SK-N-SH (cell line): ENCODE measurements at regions not wholly inside any gene's neighbourhood (a gene's known extent, or its start where the extent isn't known, plus 50 kb on each side); places are given as distances from the start of the nearest gene placed in this dataset.

ENCODE experiments used
- CTCF ChIA-PET: fragments of 300-600, 350-600 bp; formaldehyde crosslinking; extraction: SDS; loops from one replicate; lab custom pipeline; 2021; lab: Yijun Ruan, JAX
- POLR2A ChIA-PET: fragments of 350-600 bp; sonication (Branson Sonifier 250); formaldehyde crosslinking; extraction: SDS; loops from one replicate; lab custom pipeline; 2020; ENCODE audit warnings: antibody characterized with exemption, inconsistent platforms; lab: Yijun Ruan, JAX
- DNase-seq: peaks from one replicate; pipeline ENCODE4 v3.0.0; 2012
- H2AFZ ChIP-seq: fragments of 200-600 bp; sonication (generic); 2 replicates; pipeline ENCODE4 v1.8.1; 2016; ENCODE audit warnings: antibody characterized with exemption, mild to moderate bottlenecking, low read depth
- H3F3A ChIP-seq: fragments of 200-600 bp; sonication (generic); replicated peaks from 2 replicates; pipeline ENCODE3; 2016; ENCODE audit warnings: antibody characterized with exemption, mild to moderate bottlenecking; ENCODE audit not compliant: insufficient read depth
- H3K27ac ChIP-seq, 2 experiments: fragments of 200-500 bp in 1 of 2; fragments of 200-600 bp in 1 of 2; sonication (Bioruptor generic) in 1 of 2; sonication (generic), shearing (Covaris generic) in 1 of 2; 2 replicates each; pipeline versions ENCODE4 v1.5.1 to v1.6.1; 2014 to 2016; ENCODE audit warnings: low read depth in 2 of 2, inconsistent platforms in 1 of 2, low read length in 1 of 2, mild to moderate bottlenecking in 1 of 2, mixed read lengths in 1 of 2
- H3K27me3 ChIP-seq: fragments of 200-600 bp; sonication (generic), shearing (Covaris generic); 2 replicates; pipeline ENCODE4 v1.6.1; 2016; ENCODE audit warnings: mixed run types; ENCODE audit not compliant: insufficient read depth
- H3K36me3 ChIP-seq, 2 experiments: fragments of 200-500 bp in 1 of 2; fragments of 200-600 bp in 1 of 2; sonication (Bioruptor generic) in 1 of 2; sonication (generic) in 1 of 2; replicated peaks in 1 of 2; 2 replicates each; pipeline versions ENCODE3 to v1.5.1; 2014 to 2016; ENCODE audit warnings: low read length in 1 of 2, mild to moderate bottlenecking in 1 of 2; ENCODE audit not compliant: insufficient read depth in 2 of 2, control insufficient read depth in 1 of 2
- H3K4me1 ChIP-seq, 2 experiments: fragments of 200-500 bp in 1 of 2; fragments of 200-600 bp in 1 of 2; sonication (Bioruptor generic) in 1 of 2; sonication (generic), shearing (Covaris generic) in 1 of 2; 2 replicates each; pipeline versions ENCODE4 v1.5.1 to v1.6.1; 2014 to 2016; ENCODE audit warnings: low read depth in 1 of 2, low read length in 1 of 2, mixed run types in 1 of 2; ENCODE audit not compliant: insufficient read depth in 2 of 2, control insufficient read depth in 1 of 2
- H3K4me2 ChIP-seq: fragments of 200-600 bp; sonication (generic), shearing (Covaris generic); 2 replicates; pipeline ENCODE4 v1.6.1; 2017; ENCODE audit warnings: mixed run types
- H3K4me3 ChIP-seq, 2 experiments: fragments of 200-500 bp in 1 of 2; fragments of 200-600 bp in 1 of 2; sonication (Bioruptor generic) in 1 of 2; sonication (generic), shearing (Covaris generic) in 1 of 2; 2 replicates each; pipeline versions ENCODE4 v1.5.1 to v1.8.1; 2014 to 2016; ENCODE audit warnings: low read depth in 2 of 2, inconsistent platforms in 1 of 2, low read length in 1 of 2, mild to moderate bottlenecking in 1 of 2, mixed read lengths in 1 of 2, moderate library complexity in 1 of 2
- H3K79me2 ChIP-seq: fragments of 200-600 bp; sonication (generic); 2 replicates; pipeline ENCODE4 v1.8.1; 2017; ENCODE audit warnings: mild to moderate bottlenecking; ENCODE audit not compliant: insufficient read depth
- H3K9ac ChIP-seq: fragments of 200-600 bp; sonication (generic); 2 replicates; pipeline ENCODE4 v1.6.1; 2017; ENCODE audit warnings: mixed run types
- H3K9me2 ChIP-seq: fragments of 200-600 bp; sonication (generic); 2 replicates; pipeline ENCODE4 v1.6.1; 2017; ENCODE audit warnings: mixed run types
- H3K9me3 ChIP-seq: fragments of 200-600 bp; sonication (generic); 2 replicates; pipeline ENCODE4 v1.6.1; 2017; ENCODE audit warnings: mixed run types, mild to moderate bottlenecking, moderate library complexity
- H4K20me1 ChIP-seq: fragments of 200-600 bp; sonication (generic); 2 replicates; pipeline ENCODE4 v1.6.1; 2017; ENCODE audit warnings: mild to moderate bottlenecking, mixed run types; ENCODE audit not compliant: insufficient read depth
- CHD2 ChIP-seq: fragments of 150-350 bp; IDR thresholded peaks from 2 replicates; pipeline ENCODE4 v1.6.1; 2018; ENCODE audit warnings: low read length; ENCODE audit not compliant: partially characterized antibody
- CTCF ChIP-seq: fragments of 200-600 bp; sonication (generic); IDR thresholded peaks from 2 replicates; pipeline ENCODE4 v1.6.1; 2017; ENCODE audit warnings: antibody characterized with exemption, mild to moderate bottlenecking, moderate library complexity
- EP300 ChIP-seq, 2 experiments: IDR thresholded peaks; 2 replicates each; pipeline versions ENCODE4 v1.4.0 to v1.6.1; 2012; ENCODE audit warnings: borderline replicate concordance in 1 of 2, low read depth in 1 of 2, low read length in 1 of 2
- EZH2phosphoT487 ChIP-seq: fragments of 200-600 bp; sonication (generic); IDR thresholded peaks from 2 replicates; pipeline ENCODE4 v1.6.1; 2017; ENCODE audit warnings: low read depth, mixed run types, mild to moderate bottlenecking, antibody characterized with exemption, moderate library complexity, borderline replicate concordance
- FOSL2 ChIP-seq: IDR thresholded peaks from 2 replicates; pipeline ENCODE4 v1.4.0; 2012; ENCODE audit warnings: low read depth, mild to moderate bottlenecking, moderate library complexity, borderline replicate concordance
- FOXJ3 ChIP-seq: sonication (generic); formaldehyde crosslinking; IDR thresholded peaks from 2 replicates; pipeline ENCODE4 v1.5.1; 2020; ENCODE audit warnings: mild to moderate bottlenecking, missing genetic modification reagents
- FOXM1 ChIP-seq: IDR thresholded peaks from 2 replicates; pipeline ENCODE4 v1.4.0; 2012; ENCODE audit warnings: low read depth, mild to moderate bottlenecking
- MEF2A ChIP-seq: IDR thresholded peaks from 2 replicates; pipeline ENCODE4 v1.4.0; 2012; ENCODE audit warnings: low read depth, borderline replicate concordance
- MXI1 ChIP-seq: IDR thresholded peaks from 2 replicates; pipeline ENCODE4 v1.6.1; 2012; ENCODE audit warnings: mild to moderate bottlenecking, low read depth, low read length, improper control_type of control experiment
- NRF1 ChIP-seq: IDR thresholded peaks from 2 replicates; pipeline ENCODE4 v1.6.1; 2012; ENCODE audit warnings: low read depth, mild to moderate bottlenecking, low read length
- RCOR1 ChIP-seq: fragments of 150-350 bp; IDR thresholded peaks from 2 replicates; pipeline ENCODE4 v1.6.1; 2017; ENCODE audit warnings: antibody characterized with exemption, low read length
- RFX5 ChIP-seq: IDR thresholded peaks from 2 replicates; pipeline ENCODE4 v1.6.1; 2012; ENCODE audit warnings: mild to moderate bottlenecking, improper control_type of control experiment, low read length
- RXRA ChIP-seq: IDR thresholded peaks from 2 replicates; pipeline ENCODE4 v1.4.0; 2012; ENCODE audit warnings: low read depth, mild to moderate bottlenecking, borderline replicate concordance
- TAF1 ChIP-seq: IDR thresholded peaks from 2 replicates; pipeline ENCODE4 v1.6.1; 2012; ENCODE audit warnings: low read depth, mild to moderate bottlenecking, low read length, moderate library complexity, borderline replicate concordance
- YY1 ChIP-seq: IDR thresholded peaks from 2 replicates; pipeline ENCODE4 v1.4.0; 2012; ENCODE audit warnings: low read depth, mild to moderate bottlenecking
- WGBS: methylation state at CpG from one replicate; pipeline ENCODE4 v1.1.6; 2017; ENCODE audit warnings: low lambda C conversion rate; 5-methylcytosine and 5-hydroxymethylcytosine counted together
- TF ChIP-seq, protein P1 (sequence below): IDR thresholded peaks from 2 replicates; pipeline ENCODE4 v1.4.0; 2012; ENCODE audit warnings: low read depth
- TF ChIP-seq, protein P2 (sequence below): fragments of 150-350 bp; IDR thresholded peaks from 2 replicates; pipeline ENCODE4 v1.6.1; 2017; ENCODE audit warnings: antibody characterized with exemption, low read length, low read depth, borderline replicate concordance
- TF ChIP-seq, protein P3 (sequence below): IDR thresholded peaks from 2 replicates; pipeline ENCODE4 v1.6.1; 2012; ENCODE audit warnings: mild to moderate bottlenecking, low read depth, low read length, moderate library complexity
- TF ChIP-seq, protein P4 (sequence below): IDR thresholded peaks from 2 replicates; pipeline ENCODE4 v1.4.0; 2012; ENCODE audit warnings: low read depth, borderline replicate concordance
- TF ChIP-seq, protein P5 (sequence below): IDR thresholded peaks from 2 replicates; pipeline ENCODE4 v1.4.0; 2012; ENCODE audit warnings: low read depth, borderline replicate concordance

DNA sequence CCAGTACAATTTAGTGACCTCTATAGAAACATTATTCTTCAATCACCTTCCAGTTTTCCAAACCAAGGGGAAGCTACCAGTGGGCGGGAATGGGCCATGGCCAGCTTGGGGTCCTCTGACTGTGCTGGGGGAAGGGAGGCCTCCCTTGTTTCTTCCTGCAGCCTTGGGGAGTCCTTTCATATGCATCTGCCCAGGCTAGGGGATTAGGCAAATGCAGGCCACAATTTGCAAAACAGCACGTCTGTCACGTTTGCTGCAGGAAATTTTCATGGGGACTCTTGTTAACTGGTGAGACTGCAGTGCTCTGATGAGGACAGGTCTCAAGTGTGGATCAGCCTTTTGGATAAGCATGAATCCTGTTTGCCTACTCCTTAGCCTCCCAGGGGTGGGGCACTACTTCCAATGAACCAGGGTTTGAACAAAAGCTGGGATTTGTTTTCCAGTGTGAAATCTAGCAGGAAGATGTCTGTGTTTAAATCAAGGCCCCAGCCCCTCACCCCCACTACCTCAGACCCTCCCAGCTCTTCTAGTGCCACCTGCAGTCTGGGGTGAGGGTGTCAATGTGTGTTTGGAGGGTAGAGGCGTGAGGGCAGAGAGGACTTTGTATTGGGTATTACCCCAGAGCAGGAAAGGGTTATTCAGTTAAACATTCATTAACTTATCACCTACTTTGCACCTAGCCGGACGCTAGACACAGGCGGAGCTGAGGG lies 219.9 kb downstream of the OPA1 start:
- Histone ChIP-seq H3K4me1 (peaks cover 0 to 8% of the 10 kb centered on the region in 2 experiments; a peak in 1 of 4 replicates), H2AFZ (no peak overlapping the region), H3F3A (no peaks in the 10 kb centered on the region), H3K9ac (no peak overlapping the region), H3K36me3 (no peaks in the 10 kb centered on the region), H3K9me3 (no peaks in the 10 kb centered on the region), H3K9me2 (no peaks in the 10 kb centered on the region), H3K27me3 (no peaks in the 10 kb centered on the region; the same call in 1 of the 2 replicates), H3K4me2 (no peak overlapping the region), H3K27ac (no peak overlapping the region), H4K20me1 (no peaks in the 10 kb centered on the region), H3K4me3 (no peak overlapping the region), H3K79me2 (no peaks in the 10 kb centered on the region)
- WGBS, result 62% methylated on average over 7 of the region's 7 CpGs
- ChIA-PET CTCF (no interaction called here), POLR2A (no interaction called here)
- DNase-seq, result no peak
- TF ChIP-seq RXRA (no peak), CTCF (no peak), FOXJ3 (CRISPR knock-in tag) (no peak), EZH2phosphoT487 (no peak), YY1 (no peak), EP300 (IDR thresholded peaks at IDR 0.05; ENCODE audit: borderline replicate concordance in 1 of 2, low read depth in 1 of 2, low read length in 1 of 2) (no peak), FOSL2 (no peak), RFX5 (no peak), MXI1 (no peak), NRF1 (no peak), RCOR1 (no peak), CHD2 (no peak), TAF1 (no peak), FOXM1 (no peak), MEF2A (no peak)
- TF ChIP-seq, protein P1, sequence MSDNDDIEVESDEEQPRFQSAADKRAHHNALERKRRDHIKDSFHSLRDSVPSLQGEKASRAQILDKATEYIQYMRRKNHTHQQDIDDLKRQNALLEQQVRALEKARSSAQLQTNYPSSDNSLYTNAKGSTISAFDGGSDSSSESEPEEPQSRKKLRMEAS, result no peak
- TF ChIP-seq, protein P2, sequence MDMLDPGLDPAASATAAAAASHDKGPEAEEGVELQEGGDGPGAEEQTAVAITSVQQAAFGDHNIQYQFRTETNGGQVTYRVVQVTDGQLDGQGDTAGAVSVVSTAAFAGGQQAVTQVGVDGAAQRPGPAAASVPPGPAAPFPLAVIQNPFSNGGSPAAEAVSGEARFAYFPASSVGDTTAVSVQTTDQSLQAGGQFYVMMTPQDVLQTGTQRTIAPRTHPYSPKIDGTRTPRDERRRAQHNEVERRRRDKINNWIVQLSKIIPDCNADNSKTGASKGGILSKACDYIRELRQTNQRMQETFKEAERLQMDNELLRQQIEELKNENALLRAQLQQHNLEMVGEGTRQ, result no peak
- TF ChIP-seq, protein P3, sequence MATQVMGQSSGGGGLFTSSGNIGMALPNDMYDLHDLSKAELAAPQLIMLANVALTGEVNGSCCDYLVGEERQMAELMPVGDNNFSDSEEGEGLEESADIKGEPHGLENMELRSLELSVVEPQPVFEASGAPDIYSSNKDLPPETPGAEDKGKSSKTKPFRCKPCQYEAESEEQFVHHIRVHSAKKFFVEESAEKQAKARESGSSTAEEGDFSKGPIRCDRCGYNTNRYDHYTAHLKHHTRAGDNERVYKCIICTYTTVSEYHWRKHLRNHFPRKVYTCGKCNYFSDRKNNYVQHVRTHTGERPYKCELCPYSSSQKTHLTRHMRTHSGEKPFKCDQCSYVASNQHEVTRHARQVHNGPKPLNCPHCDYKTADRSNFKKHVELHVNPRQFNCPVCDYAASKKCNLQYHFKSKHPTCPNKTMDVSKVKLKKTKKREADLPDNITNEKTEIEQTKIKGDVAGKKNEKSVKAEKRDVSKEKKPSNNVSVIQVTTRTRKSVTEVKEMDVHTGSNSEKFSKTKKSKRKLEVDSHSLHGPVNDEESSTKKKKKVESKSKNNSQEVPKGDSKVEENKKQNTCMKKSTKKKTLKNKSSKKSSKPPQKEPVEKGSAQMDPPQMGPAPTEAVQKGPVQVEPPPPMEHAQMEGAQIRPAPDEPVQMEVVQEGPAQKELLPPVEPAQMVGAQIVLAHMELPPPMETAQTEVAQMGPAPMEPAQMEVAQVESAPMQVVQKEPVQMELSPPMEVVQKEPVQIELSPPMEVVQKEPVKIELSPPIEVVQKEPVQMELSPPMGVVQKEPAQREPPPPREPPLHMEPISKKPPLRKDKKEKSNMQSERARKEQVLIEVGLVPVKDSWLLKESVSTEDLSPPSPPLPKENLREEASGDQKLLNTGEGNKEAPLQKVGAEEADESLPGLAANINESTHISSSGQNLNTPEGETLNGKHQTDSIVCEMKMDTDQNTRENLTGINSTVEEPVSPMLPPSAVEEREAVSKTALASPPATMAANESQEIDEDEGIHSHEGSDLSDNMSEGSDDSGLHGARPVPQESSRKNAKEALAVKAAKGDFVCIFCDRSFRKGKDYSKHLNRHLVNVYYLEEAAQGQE, result no peak
- TF ChIP-seq, protein P4, sequence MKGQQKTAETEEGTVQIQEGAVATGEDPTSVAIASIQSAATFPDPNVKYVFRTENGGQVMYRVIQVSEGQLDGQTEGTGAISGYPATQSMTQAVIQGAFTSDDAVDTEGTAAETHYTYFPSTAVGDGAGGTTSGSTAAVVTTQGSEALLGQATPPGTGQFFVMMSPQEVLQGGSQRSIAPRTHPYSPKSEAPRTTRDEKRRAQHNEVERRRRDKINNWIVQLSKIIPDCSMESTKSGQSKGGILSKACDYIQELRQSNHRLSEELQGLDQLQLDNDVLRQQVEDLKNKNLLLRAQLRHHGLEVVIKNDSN, result no peak
- TF ChIP-seq, protein P5, sequence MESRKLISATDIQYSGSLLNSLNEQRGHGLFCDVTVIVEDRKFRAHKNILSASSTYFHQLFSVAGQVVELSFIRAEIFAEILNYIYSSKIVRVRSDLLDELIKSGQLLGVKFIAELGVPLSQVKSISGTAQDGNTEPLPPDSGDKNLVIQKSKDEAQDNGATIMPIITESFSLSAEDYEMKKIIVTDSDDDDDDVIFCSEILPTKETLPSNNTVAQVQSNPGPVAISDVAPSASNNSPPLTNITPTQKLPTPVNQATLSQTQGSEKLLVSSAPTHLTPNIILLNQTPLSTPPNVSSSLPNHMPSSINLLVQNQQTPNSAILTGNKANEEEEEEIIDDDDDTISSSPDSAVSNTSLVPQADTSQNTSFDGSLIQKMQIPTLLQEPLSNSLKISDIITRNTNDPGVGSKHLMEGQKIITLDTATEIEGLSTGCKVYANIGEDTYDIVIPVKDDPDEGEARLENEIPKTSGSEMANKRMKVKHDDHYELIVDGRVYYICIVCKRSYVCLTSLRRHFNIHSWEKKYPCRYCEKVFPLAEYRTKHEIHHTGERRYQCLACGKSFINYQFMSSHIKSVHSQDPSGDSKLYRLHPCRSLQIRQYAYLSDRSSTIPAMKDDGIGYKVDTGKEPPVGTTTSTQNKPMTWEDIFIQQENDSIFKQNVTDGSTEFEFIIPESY, result no peak
